ENCODE measurements at regions not wholly inside any gene's neighbourhood (a gene's known extent, or its start where the extent isn't known, plus 50 kb on each side); places are given as distances from the start of the nearest gene placed in this dataset.

DNA sequence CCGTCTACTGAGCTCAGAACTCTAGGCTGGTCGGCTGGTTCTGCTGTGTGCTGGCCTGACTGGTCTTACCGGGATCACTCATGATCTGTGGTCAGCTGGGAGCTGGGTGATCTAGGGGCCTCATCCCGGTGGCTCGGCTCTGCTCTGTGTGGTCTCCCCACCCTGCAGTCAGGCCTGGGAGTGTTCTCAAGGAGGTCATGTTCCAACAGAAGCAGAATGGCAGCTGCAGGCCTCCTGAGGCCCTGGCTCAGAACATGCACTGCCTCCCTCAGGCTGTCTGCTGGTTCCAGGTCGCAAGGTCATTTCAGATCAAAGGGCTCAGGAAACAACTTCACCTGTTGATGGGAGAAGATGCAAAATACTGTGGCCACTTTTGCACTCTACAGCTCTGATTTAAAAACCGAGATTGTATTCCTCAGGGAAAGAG, 81.1 kb upstream of the RFX8 start:
- H3K27ac Mint-ChIP-seq: peak overlapping the region in 1 of 7 donors; percentile 4
- Histone ChIP-seq H3K27ac (ENCODE audit: low read depth in 1 of 2, low read length in 2 of 2) (no peak overlapping the region), H3K9ac (ENCODE audit: insufficient read depth, low read length, poor library complexity, severe bottlenecking) (no peak overlapping the region), H3K4me2 (replicated peaks; ENCODE audit: extremely low read depth, low read length, poor library complexity, severe bottlenecking) (no peak overlapping the region), H3K9me3 (replicated peaks in 1 of 2; ENCODE audit: control insufficient read depth in 1 of 2, insufficient read depth in 1 of 2, low read length in 2 of 2) (peaks cover 0 to 8% of the 10 kb centered on the region in 2 donors), H3K4me1 (ENCODE audit: control insufficient read depth in 1 of 2, insufficient read depth in 2 of 2, low read length in 2 of 2) (peaks cover 11 to 14% of the 10 kb centered on the region in 2 donors), H3K4me3 (replicated peaks in 1 of 3; ENCODE audit: low read depth in 2 of 3, low read length in 3 of 3) (no peak overlapping the region), H3K36me3 (replicated peaks in 1 of 2; ENCODE audit: control insufficient read depth in 1 of 2, insufficient read depth in 2 of 2, low read length in 2 of 2) (no peaks in the 10 kb centered on the region), H4K20me1 (ENCODE audit: insufficient read depth, low read length) (no peaks in the 10 kb centered on the region), H2AFZ (ENCODE audit: insufficient read depth, low read depth, low read length, poor library complexity, severe bottlenecking) (no peak overlapping the region), H3K79me2 (ENCODE audit: insufficient read depth, low read length) (no peaks in the 10 kb centered on the region), H3K27me3 (ENCODE audit: control insufficient read depth in 2 of 2, insufficient read depth in 2 of 2, low read length in 2 of 2) (no peaks in the 10 kb centered on the region)
- 91% methylated on average over 6 of the region's 7 CpGs for WGBS (ENCODE audit: insufficient coverage)
- peaks cover 0 to 25% (median 11%) of the 10 kb centered on the region in 7 donors for H3K9me3 Mint-ChIP-seq
- H3K27me3 Mint-ChIP-seq (ENCODE audit: low read depth in 3 of 3): peaks cover 3 to 9% (median 7%) of the 10 kb centered on the region in 3 donors
- H3K4me1 Mint-ChIP-seq: peaks cover 15% of the 10 kb centered on the region
- H3K4me3 Mint-ChIP-seq: no peak overlapping the region
- TF ChIP-seq, protein P1, sequence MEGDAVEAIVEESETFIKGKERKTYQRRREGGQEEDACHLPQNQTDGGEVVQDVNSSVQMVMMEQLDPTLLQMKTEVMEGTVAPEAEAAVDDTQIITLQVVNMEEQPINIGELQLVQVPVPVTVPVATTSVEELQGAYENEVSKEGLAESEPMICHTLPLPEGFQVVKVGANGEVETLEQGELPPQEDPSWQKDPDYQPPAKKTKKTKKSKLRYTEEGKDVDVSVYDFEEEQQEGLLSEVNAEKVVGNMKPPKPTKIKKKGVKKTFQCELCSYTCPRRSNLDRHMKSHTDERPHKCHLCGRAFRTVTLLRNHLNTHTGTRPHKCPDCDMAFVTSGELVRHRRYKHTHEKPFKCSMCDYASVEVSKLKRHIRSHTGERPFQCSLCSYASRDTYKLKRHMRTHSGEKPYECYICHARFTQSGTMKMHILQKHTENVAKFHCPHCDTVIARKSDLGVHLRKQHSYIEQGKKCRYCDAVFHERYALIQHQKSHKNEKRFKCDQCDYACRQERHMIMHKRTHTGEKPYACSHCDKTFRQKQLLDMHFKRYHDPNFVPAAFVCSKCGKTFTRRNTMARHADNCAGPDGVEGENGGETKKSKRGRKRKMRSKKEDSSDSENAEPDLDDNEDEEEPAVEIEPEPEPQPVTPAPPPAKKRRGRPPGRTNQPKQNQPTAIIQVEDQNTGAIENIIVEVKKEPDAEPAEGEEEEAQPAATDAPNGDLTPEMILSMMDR (IDR thresholded peaks at IDR 0.05): no peak
- peaks cover 0 to 3% of the 10 kb centered on the region in 2 donors for H3K36me3 Mint-ChIP-seq
- DNase-seq: no peak
- intact Hi-C loops (cut with micrococcal nuclease): no loop called here

DNA sequence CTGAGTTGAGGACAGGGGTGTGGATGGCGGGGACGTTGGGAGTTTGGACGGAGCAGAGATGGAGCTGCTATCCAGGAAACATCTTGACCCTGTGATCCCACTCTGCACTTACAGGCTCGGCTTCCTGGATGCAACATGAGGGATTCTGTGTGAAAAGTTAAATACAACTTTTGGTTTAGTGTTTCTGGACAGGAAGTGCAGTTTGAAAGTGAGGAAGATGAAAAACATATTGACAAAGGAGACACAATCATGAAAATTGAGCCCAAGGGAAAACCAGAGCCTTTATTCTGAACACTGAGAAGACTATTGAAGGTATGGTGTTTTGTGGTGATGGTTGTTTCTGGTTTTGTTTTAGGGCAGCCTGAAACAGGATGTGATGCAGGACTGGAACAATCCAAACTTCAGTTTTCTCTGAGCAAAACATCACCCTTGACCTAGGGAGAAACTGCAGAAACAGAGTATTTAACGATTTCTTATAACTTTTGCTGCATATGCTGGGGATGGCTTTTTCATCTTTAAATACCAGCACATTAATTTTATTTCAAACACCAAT, 76.5 kb upstream of the RFX8 start:
- intact Hi-C loops (cut with micrococcal nuclease): no loop called here
- H3K4me2 ChIP-seq (replicated peaks; ENCODE audit: extremely low read depth, low read length, poor library complexity, severe bottlenecking): no peak overlapping the region
- Mint-ChIP-seq H3K9me3 (peaks cover 0 to 3% (median 0%) of the 10 kb centered on the region in 7 donors), H3K27ac (no peak overlapping the region), H3K4me3 (no peak overlapping the region), H3K36me3 (peaks cover 0 to 4% of the 10 kb centered on the region in 2 donors), H3K4me1 (peaks cover 17% of the 10 kb centered on the region), H3K27me3 (ENCODE audit: low read depth in 3 of 3) (peaks cover 1 to 5% (median 4%) of the 10 kb centered on the region in 3 donors)
- TF ChIP-seq, protein P1 (IDR thresholded peaks at IDR 0.05): no peak
- H3K27ac ChIP-seq (ENCODE audit: low read depth in 1 of 2, low read length in 2 of 2): no peak overlapping the region
- H3K4me1 ChIP-seq (ENCODE audit: control insufficient read depth in 1 of 2, insufficient read depth in 2 of 2, low read length in 2 of 2): peaks cover 10 to 13% of the 10 kb centered on the region in 2 donors
- no peak overlapping the region for H3K4me3 ChIP-seq (replicated peaks in 1 of 3; ENCODE audit: low read depth in 2 of 3, low read length in 3 of 3)
- no peaks in the 10 kb centered on the region for H3K9me3 ChIP-seq (replicated peaks in 1 of 2; ENCODE audit: control insufficient read depth in 1 of 2, insufficient read depth in 1 of 2, low read length in 2 of 2)
- no peak overlapping the region for H2AFZ ChIP-seq (ENCODE audit: insufficient read depth, low read depth, low read length, poor library complexity, severe bottlenecking)
- no peaks in the 10 kb centered on the region for H3K27me3 ChIP-seq (ENCODE audit: control insufficient read depth in 2 of 2, insufficient read depth in 2 of 2, low read length in 2 of 2)
- H4K20me1 ChIP-seq (ENCODE audit: insufficient read depth, low read length): no peaks in the 10 kb centered on the region
- no peak overlapping the region for H3K9ac ChIP-seq (ENCODE audit: insufficient read depth, low read length, poor library complexity, severe bottlenecking)
- WGBS (ENCODE audit: insufficient coverage): 60% methylated on average over 1 of the region's 5 CpGs
- H3K79me2 ChIP-seq (ENCODE audit: insufficient read depth, low read length): no peaks in the 10 kb centered on the region
- H3K36me3 ChIP-seq (replicated peaks in 1 of 2; ENCODE audit: control insufficient read depth in 1 of 2, insufficient read depth in 2 of 2, low read length in 2 of 2): no peaks in the 10 kb centered on the region
- DNase-seq: no peak
